HFFc6 (cell line): ENCODE measurements at regions not wholly inside any gene's neighbourhood (a gene's known extent, or its start where the extent isn't known, plus 50 kb on each side); places are given as distances from the start of the nearest gene placed in this dataset.

ENCODE experiments used
- DNase-seq: peaks from one replicate; pipeline ENCODE4 v3.0.0-alpha.2; 2018
- H3K27ac Mint-ChIP-seq: 2 replicates; pipeline ENCODE4 v1.8.0; 2020; ENCODE audit warnings: mild to moderate bottlenecking, mixed read lengths
- H3K27me3 Mint-ChIP-seq: 2 replicates; pipeline ENCODE4 v1.8.0; 2021; ENCODE audit warnings: mild to moderate bottlenecking, moderate library complexity, mixed read lengths; ENCODE audit not compliant: insufficient read depth
- H3K36me3 Mint-ChIP-seq: 2 replicates; pipeline ENCODE4 v1.8.0; 2021; ENCODE audit warnings: low read depth, mixed read lengths
- H3K4me1 Mint-ChIP-seq: 2 replicates; pipeline ENCODE4 v1.8.0; 2020; ENCODE audit warnings: low read depth, mixed read lengths
- H3K4me3 Mint-ChIP-seq: 2 replicates; pipeline ENCODE4 v1.8.0; 2020; ENCODE audit warnings: mild to moderate bottlenecking, moderate library complexity, mixed read lengths
- H3K9me3 Mint-ChIP-seq: 2 replicates; pipeline ENCODE4 v1.8.0; 2020; ENCODE audit warnings: mild to moderate bottlenecking, mixed read lengths
- CTCF ChIP-seq: fragments of 200-600 bp; sonication (generic); IDR thresholded peaks from 2 replicates; pipeline ENCODE4 v1.5.0; 2021; ENCODE audit warnings: antibody characterized with exemption, mild to moderate bottlenecking

- peak; percentile 64 for DNase-seq
- H3K27me3 Mint-ChIP-seq = no peaks in the 10 kb centered on the region
- H3K9me3 Mint-ChIP-seq = no peaks in the 10 kb centered on the region
- peaks cover 11% of the 10 kb centered on the region for H3K36me3 Mint-ChIP-seq
- peak overlapping the region; percentile 38 for H3K4me3 Mint-ChIP-seq
- TF ChIP-seq CTCF = no peak
- peak overlapping the region; percentile 81 for H3K27ac Mint-ChIP-seq
- H3K4me1 Mint-ChIP-seq = peaks cover 40% of the 10 kb centered on the region
These were observed 68.1 kb upstream of the RBMS1 start for GRCh38 chr2:160561551-160562295.

- no peak for DNase-seq
- Mint-ChIP-seq H3K9me3 (no peaks in the 10 kb centered on the region), H3K4me1 (peaks cover 40% of the 10 kb centered on the region), H3K27me3 (no peaks in the 10 kb centered on the region), H3K27ac (peak overlapping the region; percentile 81), H3K36me3 (peaks cover 6% of the 10 kb centered on the region), H3K4me3 (no peak overlapping the region; the same call in 1 of the 2 replicates)
- no peak for TF ChIP-seq CTCF
These were observed 69.1 kb upstream of the RBMS1 start for GRCh38 chr2:160562730-160563129.

- H3K9me3 Mint-ChIP-seq = no peaks in the 10 kb centered on the region
- no peak overlapping the region for H3K4me3 Mint-ChIP-seq
- H3K36me3 Mint-ChIP-seq = no peaks in the 10 kb centered on the region
- no peak for DNase-seq
- H3K4me1 Mint-ChIP-seq = peaks cover 40% of the 10 kb centered on the region
- H3K27ac Mint-ChIP-seq = no peak overlapping the region
- H3K27me3 Mint-ChIP-seq = no peaks in the 10 kb centered on the region
- no peak for TF ChIP-seq CTCF
These were observed 71.0 kb upstream of the RBMS1 start for GRCh38 chr2:160564591-160564990.

- H3K36me3 Mint-ChIP-seq = no peaks in the 10 kb centered on the region
- H3K27ac Mint-ChIP-seq = no peak overlapping the region
- H3K4me1 Mint-ChIP-seq = peaks cover 40% of the 10 kb centered on the region
- DNase-seq = no peak
- TF ChIP-seq CTCF = no peak
- H3K4me3 Mint-ChIP-seq = no peak overlapping the region
- H3K9me3 Mint-ChIP-seq = no peaks in the 10 kb centered on the region
- no peaks in the 10 kb centered on the region for H3K27me3 Mint-ChIP-seq
These were observed 71.7 kb upstream of the RBMS1 start for GRCh38 chr2:160565099-160565845.

- no peaks in the 10 kb centered on the region for H3K9me3 Mint-ChIP-seq
- no peak for TF ChIP-seq CTCF
- no peaks in the 10 kb centered on the region for H3K36me3 Mint-ChIP-seq
- no peak overlapping the region for H3K4me3 Mint-ChIP-seq
- no peak for DNase-seq
- no peak overlapping the region for H3K27ac Mint-ChIP-seq
- H3K27me3 Mint-ChIP-seq = no peaks in the 10 kb centered on the region
- H3K4me1 Mint-ChIP-seq = peaks cover 40% of the 10 kb centered on the region
These were observed 73.1 kb upstream of the RBMS1 start for GRCh38 chr2:160566717-160567116.
